ENCODE measurements at regions not wholly inside any gene's neighbourhood (a gene's known extent, or its start where the extent isn't known, plus 50 kb on each side); places are given as distances from the start of the nearest gene placed in this dataset.

- Histone ChIP-seq H3K18ac (ENCODE audit: low read depth, low read length) (no peak overlapping the region), H4K5ac (ENCODE audit: low read depth, low read length) (no peak overlapping the region), H3K9ac (ENCODE audit: low read depth, low read length) (no peak overlapping the region), H3K9me3 (ENCODE audit: control insufficient read depth, insufficient read depth, low read length) (peaks cover 3% of the 10 kb centered on the region; the same call in 1 of the 2 replicates), H2BK20ac (ENCODE audit: low read depth, low read length) (no peak overlapping the region), H4K20me1 (ENCODE audit: insufficient read depth, low read length) (no peaks in the 10 kb centered on the region), H3K4me2 (ENCODE audit: low read depth, low read length) (no peak overlapping the region), H3K4me3 (ENCODE audit: insufficient read depth, low read depth, low read length) (no peak overlapping the region), H3K56ac (ENCODE audit: extremely low read depth, insufficient read depth, low read length) (no peak overlapping the region), H3K9me1 (ENCODE audit: insufficient read depth, low read length) (no peaks in the 10 kb centered on the region), H2AK5ac (ENCODE audit: low read depth, low read length) (no peak overlapping the region), H3K4me1 (ENCODE audit: control insufficient read depth, insufficient read depth, low read length) (peaks cover 1% of the 10 kb centered on the region; the same call in 1 of the 2 replicates), H3K27ac (ENCODE audit: insufficient read depth, low read length) (no peak overlapping the region), H3K79me1 (ENCODE audit: low read depth in 1 of 2, low read length in 2 of 2) (no peaks in the 10 kb centered on the region), H3K36me3 (ENCODE audit: control insufficient read depth, insufficient read depth, low read length) (no peaks in the 10 kb centered on the region), H3K14ac (replicated peaks; ENCODE audit: low read depth, low read length) (no peak overlapping the region), H4K8ac (ENCODE audit: low read depth in 2 of 2, low read length in 2 of 2) (no peak overlapping the region), H2BK120ac (ENCODE audit: low read depth, low read length) (no peak overlapping the region), H3K27me3 (ENCODE audit: control insufficient read depth, insufficient read depth, low read length) (peaks cover 5% of the 10 kb centered on the region; the same call in 1 of the 2 replicates), H4K91ac (ENCODE audit: insufficient read depth, low read depth, low read length) (no peak overlapping the region), H2AK9ac (replicated peaks; ENCODE audit: low read depth, low read length, poor library complexity) (no peak overlapping the region), H2AFZ (replicated peaks; ENCODE audit: low read length, poor library complexity) (no peak overlapping the region), H2BK5ac (ENCODE audit: low read depth, low read length, poor library complexity, severe bottlenecking) (no peak overlapping the region), H3K23ac (ENCODE audit: low read depth, low read length) (no peak overlapping the region), H3K4ac (ENCODE audit: low read depth, low read length) (no peak overlapping the region), H2BK15ac (ENCODE audit: low read depth, low read length) (no peak overlapping the region)
- no TSS peak for BruUV-seq (replicated peaks)
- in situ Hi-C loops (cut with MboI; ENCODE audit: low sequenced_read_pairs) (no loop called here), intact Hi-C loops (cut with micrococcal nuclease) (no loop called here), dilution Hi-C loops (cut with HindIII; ENCODE audit: low sequenced_read_pairs, unreplicated experiment) (no loop called here)
- no peak for ATAC-seq (ENCODE audit: low read depth)
- no peak for DNase-seq
- POLR2A ChIA-PET (ENCODE audit: unreplicated experiment) = no interaction called here
- TF ChIP-seq CEBPB (IDR thresholded peaks at IDR 0.05; ENCODE audit: low read depth, low read length) (no peak), SMC3 (IDR thresholded peaks at IDR 0.05; ENCODE audit: low read depth, low read length) (no peak), ELK1 (IDR thresholded peaks at IDR 0.05; ENCODE audit: borderline replicate concordance, low read depth, low read length) (no peak), USF2 (IDR thresholded peaks at IDR 0.05; ENCODE audit: low read depth, low read length) (no peak), BHLHE40 (IDR thresholded peaks at IDR 0.05; ENCODE audit: low read depth, low read length) (no peak)
- 60% methylated on average over 1 of the region's 4 CpGs; no CpG with 5 or more reads in 1 of the 2 experiments for WGBS, 2 experiments (ENCODE audit: extremely low coverage in 2 of 2, insufficient read length in 1 of 2)
- CTCF ChIA-PET = interaction anchor here (0.5 to 1.0 kb wide), 2 partner anchors 306 to 507 kb away, joined by 3 to 4 read pairs; no protein-coding TSS in a partner anchor
These were observed 170.0 kb downstream of the MOXD1 start for GRCh38 chr6:132231121-132231884.

Data from IMR-90 (cell line).